AG09309 (cell line): ENCODE measurements at regions not wholly inside any gene's neighbourhood (a gene's known extent, or its start where the extent isn't known, plus 50 kb on each side); places are given as distances from the start of the nearest gene placed in this dataset.
A peak's percentile ranks its signal among the peaks of the same experiment; 100 is the strongest.

ENCODE experiments used
- DNase-seq: peaks from one replicate; pipeline ENCODE4 v3.0.0-alpha.2; 2010; ENCODE audit warnings: low read depth
- H3K4me3 ChIP-seq: 2 replicates; pipeline ENCODE4 v1.5.1; 2011; ENCODE audit warnings: mild to moderate bottlenecking, low read depth, low read length, moderate library complexity; ENCODE audit not compliant: control insufficient read depth
- CTCF ChIP-seq: IDR thresholded peaks from 2 replicates; pipeline ENCODE4 v1.5.1; 2011; ENCODE audit warnings: mild to moderate bottlenecking, low read depth, low read length, inconsistent platforms; ENCODE audit not compliant: insufficient read depth, control insufficient read depth; ENCODE audit errors: missing control alignments

DNA sequence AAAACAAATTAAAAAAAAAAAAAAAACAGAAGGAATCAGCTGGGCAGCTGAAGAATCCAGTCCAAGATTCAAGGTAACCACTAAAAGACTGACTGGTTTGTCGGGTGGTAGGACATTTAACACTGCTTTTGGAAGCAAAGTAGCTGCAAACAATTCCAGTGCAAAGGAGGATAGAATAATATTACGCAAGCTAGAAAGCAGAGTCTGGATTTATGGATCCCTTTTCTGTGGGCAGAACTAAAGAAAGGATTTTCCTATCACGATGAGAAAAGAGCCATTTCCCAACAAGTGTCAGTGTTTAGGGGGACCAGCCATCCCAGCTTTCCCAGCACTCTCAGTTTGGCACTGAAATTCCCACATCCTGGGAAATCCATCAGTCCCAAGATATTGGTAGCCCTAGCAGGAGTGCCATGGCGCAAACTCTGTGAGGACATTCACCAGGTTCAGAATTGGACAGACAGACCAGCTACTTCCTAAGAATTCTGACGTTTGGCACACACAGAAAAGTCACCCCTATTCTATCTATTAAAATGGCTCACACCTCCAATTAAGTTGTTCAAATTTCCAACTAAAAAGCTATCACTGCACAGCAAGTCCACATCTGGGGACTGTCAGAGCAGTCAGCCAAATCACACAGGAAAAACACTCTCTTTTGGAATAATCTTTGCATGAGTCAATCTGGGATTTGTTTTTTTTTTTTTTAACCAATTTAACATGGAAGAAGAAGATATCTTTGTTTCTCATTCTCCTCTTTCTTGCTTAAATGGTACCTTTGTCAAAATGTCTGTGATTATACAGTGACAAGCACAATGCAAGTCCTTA lies 356.8 kb upstream of the ARID1B start:
- no peak for DNase-seq
- no peak overlapping the region for H3K4me3 ChIP-seq
- no peak for TF ChIP-seq CTCF

DNA sequence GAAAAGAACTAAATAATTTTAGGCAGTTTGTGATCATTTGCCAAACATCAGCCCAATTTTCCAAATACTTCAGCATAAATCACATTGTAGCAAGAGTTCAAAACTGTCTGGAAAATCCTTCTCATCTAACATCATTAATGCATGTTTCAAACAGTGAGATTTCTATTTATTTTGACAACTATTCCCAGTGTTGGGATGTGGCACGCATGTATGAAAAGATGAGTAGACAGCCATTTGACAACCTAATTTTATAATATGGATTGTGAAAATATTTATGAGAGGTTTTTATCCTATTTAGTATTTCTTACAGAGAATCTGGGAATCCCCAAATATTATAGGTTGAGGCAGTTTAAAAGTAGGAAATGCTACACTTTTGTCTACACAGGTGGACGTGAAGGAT lies 357.6 kb upstream of the ARID1B start:
- DNase-seq, result no peak
- H3K4me3 ChIP-seq, result no peak overlapping the region
- no peak for TF ChIP-seq CTCF

DNA sequence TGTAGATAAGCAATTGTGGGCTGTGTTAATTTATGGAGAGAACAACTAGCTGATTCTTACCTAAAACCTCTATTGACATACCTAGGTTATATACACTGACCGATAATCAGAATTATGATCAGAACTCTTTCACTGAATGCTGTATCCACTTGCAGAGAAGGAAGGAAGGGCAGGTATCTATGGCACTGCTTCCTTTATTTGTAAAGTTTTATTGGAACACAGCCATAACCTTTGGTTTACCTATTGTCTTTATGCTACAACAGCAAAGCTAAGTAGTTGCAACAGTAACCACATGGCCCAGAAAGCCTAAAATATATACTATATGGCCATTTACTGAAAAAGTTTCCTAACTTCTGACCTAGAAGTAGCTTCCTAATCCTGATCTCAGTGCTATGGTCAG lies 358.9 kb upstream of the ARID1B start:
- no peak overlapping the region for H3K4me3 ChIP-seq
- no peak for TF ChIP-seq CTCF
- no peak for DNase-seq

- H3K4me3 ChIP-seq, result no peak overlapping the region
- TF ChIP-seq CTCF, result no peak
- DNase-seq, result no peak
Observed at GRCh38 chr6:156416391-156416790, 360.8 kb upstream of the ARID1B start.

GRCh38 chr6:156413154-156413553 lies 364.0 kb upstream of the ARID1B start:
- no peak for DNase-seq
- no peak for TF ChIP-seq CTCF
- H3K4me3 ChIP-seq, result no peak overlapping the region

GRCh38 chr6:156410649-156411048 lies 366.5 kb upstream of the ARID1B start:
- no peak for DNase-seq
- TF ChIP-seq CTCF, result peak; percentile 4
- H3K4me3 ChIP-seq, result no peak overlapping the region

GRCh38 chr6:156408655-156409054 lies 368.5 kb upstream of the ARID1B start:
- DNase-seq, result no peak
- no peak for TF ChIP-seq CTCF
- H3K4me3 ChIP-seq, result no peak overlapping the region
